Muscle layer of colon (tissue), 2 donors: ENCODE measurements at regions not wholly inside any gene's neighbourhood (a gene's known extent, or its start where the extent isn't known, plus 50 kb on each side); places are given as distances from the start of the nearest gene placed in this dataset.
"Not testable (repeated sequence)": the region's sequence is repeated elsewhere in the genome, so short reads cannot be mapped to it uniquely, and the experiment has no call there.

Experiments
- H3K27ac ChIP-seq: one replicate; pipeline ENCODE4 v1.7.0; 2013; ENCODE audit warnings: low read depth, mild to moderate bottlenecking, low read length, moderate library complexity
- H3K27me3 ChIP-seq, 2 donors: one replicate each; pipeline ENCODE4 v1.7.0; 2013; ENCODE audit warnings: low read length in 2 of 2, mild to moderate bottlenecking in 2 of 2; ENCODE audit not compliant: insufficient read depth in 2 of 2, control insufficient read depth in 1 of 2
- H3K36me3 ChIP-seq: one replicate; pipeline ENCODE4 v1.7.0; 2013; ENCODE audit warnings: mild to moderate bottlenecking, low read length; ENCODE audit not compliant: insufficient read depth
- H3K4me1 ChIP-seq: one replicate; pipeline ENCODE4 v1.7.0; 2013; ENCODE audit warnings: mild to moderate bottlenecking, low read length; ENCODE audit not compliant: insufficient read depth
- H3K4me3 ChIP-seq, 2 donors: one replicate each; pipeline ENCODE4 v1.7.0; 2013; ENCODE audit warnings: low read length in 2 of 2, low read depth in 1 of 2, mild to moderate bottlenecking in 1 of 2, moderate library complexity in 1 of 2
- H3K9ac ChIP-seq: one replicate; pipeline ENCODE4 v1.7.0; 2013; ENCODE audit warnings: low read length
- H3K9me3 ChIP-seq: one replicate; pipeline ENCODE4 v1.7.0; 2013; ENCODE audit warnings: mild to moderate bottlenecking, low read length
- donor health status: abdominal sarcoma.
- donor health status: Adenocarcinoma of cecum.

DNA sequence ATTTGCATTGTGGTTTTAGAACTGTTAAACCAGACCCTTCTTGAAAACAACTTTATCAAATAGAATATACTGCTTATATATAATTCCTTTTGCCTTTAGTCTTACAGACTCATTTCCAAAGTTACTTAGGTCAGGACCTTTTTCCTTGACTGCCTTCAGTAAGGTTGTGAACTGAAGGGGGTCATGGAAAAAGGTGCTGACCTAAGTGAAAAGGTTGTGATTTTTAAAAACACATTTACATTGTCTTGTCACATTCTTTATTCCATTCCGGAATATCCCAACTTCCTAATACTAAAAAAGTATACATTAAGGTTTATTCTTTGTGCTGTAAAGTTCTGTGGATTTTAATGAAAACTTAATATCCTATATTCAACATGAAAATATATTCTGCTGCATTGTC is 581.4 kb downstream of the SOCS6 start:
- no peak overlapping the region for H3K27ac ChIP-seq

DNA sequence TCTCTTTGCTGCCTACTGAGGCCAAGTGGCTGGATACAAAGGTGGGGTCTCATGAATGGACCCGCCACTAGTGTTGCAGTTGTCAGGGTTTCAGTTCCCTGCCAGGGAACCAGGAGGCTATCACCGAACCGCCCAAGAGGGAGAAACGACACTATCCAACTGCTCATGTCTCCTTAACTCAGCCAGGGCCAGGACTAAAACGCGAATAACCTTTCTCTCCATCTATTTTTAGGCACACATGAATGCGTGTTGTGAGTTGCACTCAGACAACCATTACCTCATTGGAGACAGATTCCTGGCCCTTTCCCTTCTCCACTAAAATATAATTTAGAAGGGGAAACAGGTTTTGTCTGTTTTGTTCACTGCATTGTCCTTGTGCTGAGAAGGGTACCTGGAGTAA is 559.5 kb downstream of the SOCS6 start:
- H3K4me3 ChIP-seq: no peak overlapping the region
- no peaks in the 10 kb centered on the region for H3K36me3 ChIP-seq
- H3K4me1 ChIP-seq: no peaks in the 10 kb centered on the region
- no peak overlapping the region for H3K27ac ChIP-seq
- H3K9ac ChIP-seq: no peak overlapping the region
- no peaks in the 10 kb centered on the region for H3K27me3 ChIP-seq
- H3K9me3 ChIP-seq: no peaks in the 10 kb centered on the region

More for the DNA sequence above, 581.4 kb downstream of the SOCS6 start:
- H3K27me3 ChIP-seq: no peaks in the 10 kb centered on the region
- no peak overlapping the region for H3K9ac ChIP-seq
- H3K9me3 ChIP-seq: no peaks in the 10 kb centered on the region
- no peaks in the 10 kb centered on the region for H3K36me3 ChIP-seq
- no peak overlapping the region for H3K4me3 ChIP-seq
- H3K4me1 ChIP-seq: no peaks in the 10 kb centered on the region

DNA sequence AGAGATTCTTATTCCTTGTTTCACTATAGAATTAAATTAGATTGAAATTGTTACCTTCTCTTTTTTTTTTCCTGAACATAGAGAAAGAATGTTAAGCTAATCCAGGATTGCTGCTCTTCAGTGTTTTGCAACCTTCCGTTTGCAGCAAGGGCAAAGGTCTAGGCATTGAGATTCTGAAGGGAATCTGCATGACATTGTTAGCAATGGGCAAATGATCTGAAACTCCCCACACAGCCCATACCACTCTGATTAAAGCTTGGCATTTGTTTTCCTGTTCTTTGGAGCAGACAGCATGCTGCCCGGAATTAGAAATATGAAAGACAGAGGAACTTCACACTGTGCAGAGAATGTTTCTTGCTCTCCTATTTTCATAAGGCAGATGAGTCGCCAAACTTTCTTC is 551.8 kb downstream of the SOCS6 start:
- no peak overlapping the region for H3K4me3 ChIP-seq
- H3K27me3 ChIP-seq: no peaks in the 10 kb centered on the region
- H3K9me3 ChIP-seq: no peaks in the 10 kb centered on the region

DNA sequence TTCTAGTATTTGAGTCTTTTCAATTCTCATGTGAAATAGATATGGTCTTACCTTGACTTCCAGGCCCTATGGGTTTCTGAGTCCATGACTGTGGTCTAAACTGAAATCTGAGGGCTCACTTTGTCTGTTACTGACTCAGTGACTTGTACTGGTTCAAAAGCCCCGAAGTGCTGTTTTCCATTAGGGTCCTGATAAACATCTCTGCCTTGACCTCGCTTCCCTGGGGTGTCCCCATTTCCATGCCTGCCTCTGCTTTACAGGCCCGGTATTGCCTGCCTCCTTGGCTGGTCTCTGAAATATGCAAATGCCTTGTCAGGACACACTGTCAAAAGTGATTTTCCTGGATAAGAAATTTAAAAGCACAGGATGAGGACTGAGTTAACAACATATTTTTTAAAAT is 538.8 kb downstream of the SOCS6 start:
- Histone ChIP-seq H3K9ac (no peak overlapping the region), H3K27me3 (no peaks in the 10 kb centered on the region), H3K36me3 (no peaks in the 10 kb centered on the region), H3K4me3 (no peak overlapping the region), H3K9me3 (no peaks in the 10 kb centered on the region), H3K4me1 (no peaks in the 10 kb centered on the region), H3K27ac (no peak overlapping the region)

More for the DNA sequence above, 551.8 kb downstream of the SOCS6 start:
- Histone ChIP-seq H3K4me1 (no peaks in the 10 kb centered on the region), H3K36me3 (no peaks in the 10 kb centered on the region), H3K9ac (no peak overlapping the region), H3K27ac (no peak overlapping the region)

DNA sequence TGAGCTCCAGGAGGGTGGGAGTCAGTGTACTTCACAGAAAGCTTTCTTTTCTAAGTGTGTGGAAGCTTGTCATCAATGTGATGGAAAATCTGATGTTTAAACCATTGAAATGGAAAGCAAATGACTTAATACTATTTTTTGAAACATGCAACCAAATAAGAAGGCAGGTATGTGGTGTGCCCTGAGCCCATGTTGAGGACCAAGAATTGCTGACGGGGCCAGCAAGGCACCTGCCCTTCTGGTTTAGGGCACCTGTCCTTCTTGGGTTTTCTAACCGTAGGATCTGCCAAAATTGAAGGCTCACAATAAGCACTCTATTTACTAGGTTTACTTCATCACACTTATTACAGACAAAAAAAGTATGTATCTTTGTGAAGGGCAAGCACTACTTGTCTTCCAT is 537.7 kb downstream of the SOCS6 start:
- Histone ChIP-seq H3K9ac (no peak overlapping the region), H3K4me3 (no peak overlapping the region), H3K27me3 (no peaks in the 10 kb centered on the region), H3K4me1 (no peaks in the 10 kb centered on the region), H3K27ac (no peak overlapping the region), H3K9me3 (no peaks in the 10 kb centered on the region), H3K36me3 (no peaks in the 10 kb centered on the region)

DNA sequence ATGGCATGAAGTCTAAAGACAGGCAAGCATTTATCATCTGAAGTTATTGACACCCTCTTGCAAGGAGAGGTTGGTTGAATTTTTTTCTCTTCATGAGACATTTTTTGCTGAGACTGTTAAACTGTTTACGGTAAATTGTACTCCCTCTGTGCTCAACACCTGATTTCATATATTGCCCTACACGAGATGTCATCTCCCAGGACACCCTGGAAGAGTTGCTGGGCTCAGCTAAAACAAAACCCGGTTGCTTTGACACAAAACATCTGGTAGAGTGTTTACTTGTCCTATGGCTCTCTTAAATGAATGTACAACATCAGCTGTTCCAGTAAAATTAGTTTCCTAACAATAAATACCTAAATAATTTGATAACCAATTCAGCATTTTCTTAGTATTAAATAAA is 533.8 kb downstream of the SOCS6 start:
- no peak overlapping the region for H3K9ac ChIP-seq
- H3K4me3 ChIP-seq: no peak overlapping the region
- no peaks in the 10 kb centered on the region for H3K4me1 ChIP-seq
- H3K27ac ChIP-seq: no peak overlapping the region
- no peaks in the 10 kb centered on the region for H3K36me3 ChIP-seq
- no peaks in the 10 kb centered on the region for H3K9me3 ChIP-seq
- no peaks in the 10 kb centered on the region for H3K27me3 ChIP-seq

DNA sequence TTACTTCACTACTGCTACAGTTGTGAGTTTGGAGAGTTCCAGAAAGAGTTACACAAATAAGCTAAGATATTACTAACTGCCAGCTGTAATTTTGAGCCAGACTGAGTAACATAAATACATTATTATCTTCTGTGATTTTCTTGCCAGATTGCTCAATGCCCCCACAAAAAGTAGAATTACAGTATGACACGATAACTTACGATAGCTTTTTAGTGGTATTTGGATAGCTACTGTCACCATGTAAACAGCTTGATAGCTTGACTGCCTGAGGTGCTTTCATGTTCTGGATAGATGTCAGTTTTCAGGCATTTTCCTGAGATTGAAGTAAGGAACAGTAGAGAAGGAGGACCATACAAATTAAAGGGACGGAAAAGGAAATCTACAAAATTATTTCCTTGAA is 533.3 kb downstream of the SOCS6 start:
- no peaks in the 10 kb centered on the region for H3K4me1 ChIP-seq
- H3K36me3 ChIP-seq: no peaks in the 10 kb centered on the region
- no peak overlapping the region for H3K27ac ChIP-seq
- H3K9me3 ChIP-seq: no peaks in the 10 kb centered on the region
- no peak overlapping the region for H3K4me3 ChIP-seq
- H3K9ac ChIP-seq: no peak overlapping the region
- no peaks in the 10 kb centered on the region for H3K27me3 ChIP-seq

DNA sequence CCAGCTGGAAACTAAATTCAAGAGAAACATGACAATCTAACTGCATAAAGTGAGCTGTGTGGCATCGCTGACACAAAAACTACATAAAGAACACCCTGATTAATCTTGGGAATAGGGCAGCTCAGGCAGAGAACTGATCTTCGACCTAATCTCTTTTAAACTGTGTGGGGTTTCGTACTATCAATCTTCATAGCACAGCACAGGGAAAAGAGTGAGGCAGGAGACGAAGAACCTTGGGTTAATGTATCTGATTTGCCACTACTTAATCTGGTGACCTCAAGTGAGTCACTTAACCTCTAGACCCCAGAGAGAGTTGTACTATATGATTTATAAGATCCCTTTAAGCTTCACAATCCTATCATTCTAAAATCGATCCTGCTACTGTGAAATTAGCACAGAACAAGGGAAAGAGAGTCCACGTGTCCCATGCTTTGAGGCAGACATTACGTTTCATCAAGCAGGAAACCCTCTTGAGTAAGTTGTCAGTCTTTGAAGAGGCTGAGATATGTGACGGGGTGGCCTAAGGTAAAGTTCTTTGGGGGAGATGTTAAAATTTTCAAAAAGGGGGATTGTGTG is 519.7 kb downstream of the SOCS6 start:
- no peaks in the 10 kb centered on the region for H3K36me3 ChIP-seq
- no peak overlapping the region for H3K27ac ChIP-seq
- H3K4me1 ChIP-seq: no peaks in the 10 kb centered on the region
- H3K27me3 ChIP-seq: no peaks in the 10 kb centered on the region
- H3K9ac ChIP-seq: no peak overlapping the region
- no peak overlapping the region for H3K4me3 ChIP-seq
- H3K9me3 ChIP-seq: no peaks in the 10 kb centered on the region

DNA sequence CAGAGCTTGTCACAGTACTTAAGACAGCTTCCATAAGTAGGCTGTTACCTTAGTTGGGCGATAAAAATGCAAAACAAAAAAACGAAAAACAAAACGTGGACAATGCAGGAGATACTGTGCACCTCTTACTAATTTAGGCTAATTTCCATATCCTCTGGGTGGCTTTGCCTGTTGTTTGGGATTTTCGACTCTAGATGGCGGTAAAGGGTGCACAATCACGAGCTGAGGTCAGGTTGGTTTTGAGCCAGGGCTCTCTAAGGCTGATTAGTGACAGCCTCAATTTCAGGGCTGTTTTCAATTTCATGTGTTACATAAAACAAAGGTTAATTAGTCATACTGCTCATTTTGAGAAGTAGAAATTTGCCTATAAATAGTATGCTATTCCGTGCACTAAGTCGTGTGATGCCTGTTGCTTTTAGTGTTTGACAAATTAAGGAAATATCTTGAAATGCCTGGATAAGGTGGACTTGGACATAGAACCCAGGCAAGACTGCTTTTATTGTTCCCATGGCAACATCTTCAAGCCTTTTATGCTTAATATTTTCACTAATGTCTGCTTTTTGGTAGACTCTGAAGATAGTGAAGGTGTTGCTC is 493.1 kb downstream of the SOCS6 start:
- Histone ChIP-seq H3K27me3 (no peaks in the 10 kb centered on the region), H3K4me1 (no peaks in the 10 kb centered on the region), H3K4me3 (no peak overlapping the region), H3K9me3 (no peaks in the 10 kb centered on the region), H3K9ac (no peak overlapping the region), H3K36me3 (no peaks in the 10 kb centered on the region), H3K27ac (no peak overlapping the region)

DNA sequence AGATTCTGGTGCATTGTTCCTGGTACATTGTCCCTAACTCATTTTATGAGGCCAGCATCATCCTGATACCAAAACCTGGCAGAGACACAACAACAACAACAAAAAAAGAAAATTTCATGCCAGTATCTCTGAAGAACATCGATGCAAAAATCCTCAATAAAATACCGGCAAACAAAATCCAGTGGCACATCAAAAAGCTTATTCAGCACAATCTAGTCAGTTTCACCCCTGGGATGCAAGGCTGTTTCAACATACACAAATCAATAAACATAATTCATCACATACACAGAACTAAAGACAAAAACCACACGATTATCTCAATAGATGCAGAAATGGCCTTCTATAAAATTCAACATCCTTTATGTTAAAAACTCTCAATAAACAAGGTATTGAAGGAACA is 477.4 kb downstream of the SOCS6 start:
- not testable (repeated sequence) for H3K9me3 ChIP-seq, H3K9ac ChIP-seq

DNA sequence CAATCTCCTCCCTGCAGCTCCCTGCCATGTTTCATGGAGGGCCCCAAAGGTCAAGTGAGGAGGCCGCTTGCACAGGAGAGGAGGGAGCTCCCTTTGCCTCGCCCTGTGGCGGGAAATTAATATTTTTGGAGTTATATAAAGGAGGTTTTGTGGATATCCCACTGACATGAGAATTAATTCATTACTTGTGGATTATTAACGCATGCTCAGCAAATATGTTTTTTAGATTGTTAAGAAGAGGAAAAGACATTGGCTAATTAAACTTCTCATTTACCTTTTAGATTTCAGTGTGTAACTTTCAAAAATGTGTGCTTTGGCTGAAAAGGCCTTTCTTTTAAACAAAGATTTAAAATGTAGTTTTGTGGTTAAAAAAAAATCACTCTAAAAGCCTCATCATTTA is 474.0 kb downstream of the SOCS6 start:
- Histone ChIP-seq H3K9me3 (no peaks in the 10 kb centered on the region), H3K27ac (no peak overlapping the region), H3K9ac (no peak overlapping the region), H3K4me3 (no peak overlapping the region), H3K27me3 (no peaks in the 10 kb centered on the region), H3K36me3 (no peaks in the 10 kb centered on the region), H3K4me1 (no peaks in the 10 kb centered on the region)

More for the DNA sequence above, 477.4 kb downstream of the SOCS6 start:
- H3K27ac ChIP-seq, H3K36me3 ChIP-seq, H3K4me1 ChIP-seq, H3K4me3 ChIP-seq, H3K27me3 ChIP-seq: not testable (repeated sequence)

DNA sequence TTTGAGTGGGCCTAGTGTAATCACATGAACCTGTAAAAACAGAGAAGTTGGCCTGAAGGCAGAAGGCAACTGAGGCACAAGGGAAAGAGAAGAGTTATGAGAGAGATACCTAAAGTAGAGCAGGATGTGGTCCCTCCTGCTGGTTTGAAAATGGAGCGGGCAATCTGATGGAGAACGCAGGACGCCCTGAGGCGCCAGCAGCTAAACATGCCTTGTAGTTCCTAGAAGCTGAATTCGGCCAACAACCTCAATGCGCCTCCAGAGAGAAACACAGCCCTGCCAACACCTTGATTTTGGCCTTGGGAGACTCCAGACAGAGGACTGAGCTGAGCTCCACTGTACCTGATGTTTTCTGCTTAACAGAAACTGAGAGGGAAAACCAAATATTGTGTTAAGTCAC is 469.9 kb downstream of the SOCS6 start:
- Histone ChIP-seq H3K9me3 (no peaks in the 10 kb centered on the region), H3K27ac (no peak overlapping the region), H3K4me1 (no peaks in the 10 kb centered on the region), H3K27me3 (no peaks in the 10 kb centered on the region), H3K9ac (no peak overlapping the region), H3K4me3 (no peak overlapping the region), H3K36me3 (no peaks in the 10 kb centered on the region)
